Thymus (tissue), 11 donors: ENCODE measurements at regions not wholly inside any gene's neighbourhood (a gene's known extent, or its start where the extent isn't known, plus 50 kb on each side); places are given as distances from the start of the nearest gene placed in this dataset.

Source experiments
- DNase-seq, 9 donors: peaks; one replicate each; pipeline ENCODE4 v3.0.0-alpha.2; 2013; ENCODE audit warnings: low spot score in 9 of 9, low read depth in 6 of 9, missing footprints in 1 of 9
- H3K27ac ChIP-seq, 2 donors: one replicate each; pipeline ENCODE4 v1.5.1; 2013; ENCODE audit warnings: control low read depth in 1 of 2, low read depth in 1 of 2, low read length in 1 of 2, mild to moderate bottlenecking in 1 of 2, moderate library complexity in 1 of 2
- H3K27me3 ChIP-seq, 2 donors: one replicate each; pipeline ENCODE4 v1.5.1; 2013; ENCODE audit warnings: low read length in 1 of 2; ENCODE audit not compliant: control insufficient read depth in 2 of 2, insufficient read depth in 1 of 2
- H3K36me3 ChIP-seq, 2 donors: one replicate each; pipeline ENCODE4 v1.5.1; 2013; ENCODE audit warnings: low read length in 1 of 2, mild to moderate bottlenecking in 1 of 2, moderate library complexity in 1 of 2; ENCODE audit not compliant: control insufficient read depth in 2 of 2, insufficient read depth in 2 of 2
- H3K4me1 ChIP-seq, 2 donors: one replicate each; pipeline ENCODE4 v1.5.1; 2013; ENCODE audit warnings: low read length in 2 of 2; ENCODE audit not compliant: control insufficient read depth in 2 of 2, insufficient read depth in 2 of 2
- H3K4me3 ChIP-seq, 2 donors: one replicate each; pipeline ENCODE4 v1.5.1; 2013; ENCODE audit warnings: low read length in 2 of 2, control low read depth in 1 of 2, mild to moderate bottlenecking in 1 of 2
- H3K9me3 ChIP-seq, 2 donors: one replicate each; pipeline ENCODE4 v1.5.1; 2013; ENCODE audit warnings: low read length in 1 of 2, mild to moderate bottlenecking in 1 of 2; ENCODE audit not compliant: control insufficient read depth in 2 of 2, insufficient read depth in 1 of 2
- WGBS: extraction: QIAGEN DNeasy Blood & Tissue Kit; methylation state at CpG from one replicate; pipeline ENCODE4 v1.1.7; 2013; 5-methylcytosine and 5-hydroxymethylcytosine counted together
- donor health status: healthy.

- no peaks in the 10 kb centered on the region for H3K9me3 ChIP-seq
- no peaks in the 10 kb centered on the region for H3K27me3 ChIP-seq
- no peak overlapping the region for H3K27ac ChIP-seq
- no peak overlapping the region for H3K4me3 ChIP-seq
- WGBS = 86% methylated on average over 7 of the region's 7 CpGs
- peak in 1 of 9 donors; percentile 1 for DNase-seq
- H3K4me1 ChIP-seq = no peaks in the 10 kb centered on the region
- no peaks in the 10 kb centered on the region for H3K36me3 ChIP-seq
Measured at GRCh38 chr7:46680147-46680546, 759.1 kb upstream of the IGFBP3 start.

GRCh38 chr7:46679671-46680070, 758.6 kb upstream of the IGFBP3 start:
- Histone ChIP-seq H3K4me1 (no peaks in the 10 kb centered on the region), H3K36me3 (no peaks in the 10 kb centered on the region), H3K27ac (no peak overlapping the region), H3K4me3 (no peak overlapping the region), H3K27me3 (no peaks in the 10 kb centered on the region), H3K9me3 (no peaks in the 10 kb centered on the region)
- no peak for DNase-seq

GRCh38 chr7:46678421-46678820, 757.3 kb upstream of the IGFBP3 start:
- Histone ChIP-seq H3K27me3 (no peaks in the 10 kb centered on the region), H3K4me3 (no peak overlapping the region), H3K4me1 (no peaks in the 10 kb centered on the region), H3K36me3 (no peaks in the 10 kb centered on the region), H3K9me3 (no peaks in the 10 kb centered on the region), H3K27ac (no peak overlapping the region)
- DNase-seq = no peak
- 87% methylated on average over 2 of the region's 2 CpGs for WGBS

- 93% methylated on average over 4 of the region's 4 CpGs for WGBS
Measured at GRCh38 chr7:46675456-46675855, 754.4 kb upstream of the IGFBP3 start.

GRCh38 chr7:46672861-46673260, 751.8 kb upstream of the IGFBP3 start:
- H3K27ac ChIP-seq = no peak overlapping the region
- no peaks in the 10 kb centered on the region for H3K4me1 ChIP-seq
- H3K27me3 ChIP-seq = no peaks in the 10 kb centered on the region
- no peaks in the 10 kb centered on the region for H3K36me3 ChIP-seq
- WGBS = 67% methylated on average over 2 of the region's 2 CpGs
- no peaks in the 10 kb centered on the region for H3K9me3 ChIP-seq
- no peak overlapping the region for H3K4me3 ChIP-seq
- DNase-seq = no peak

More at GRCh38 chr7:46675456-46675855, 754.4 kb upstream of the IGFBP3 start:
- Histone ChIP-seq H3K36me3 (no peaks in the 10 kb centered on the region), H3K4me3 (no peak overlapping the region), H3K27me3 (no peaks in the 10 kb centered on the region), H3K27ac (no peak overlapping the region), H3K9me3 (no peaks in the 10 kb centered on the region), H3K4me1 (no peaks in the 10 kb centered on the region)
- no peak for DNase-seq

GRCh38 chr7:46671108-46671769, 750.2 kb upstream of the IGFBP3 start:
- DNase-seq = no peak
- H3K9me3 ChIP-seq = no peaks in the 10 kb centered on the region
- no peak overlapping the region for H3K4me3 ChIP-seq
- H3K4me1 ChIP-seq = no peaks in the 10 kb centered on the region
- H3K36me3 ChIP-seq = no peaks in the 10 kb centered on the region
- 95% methylated on average over 1 of the region's 1 CpG for WGBS
- no peaks in the 10 kb centered on the region for H3K27me3 ChIP-seq
- H3K27ac ChIP-seq = no peak overlapping the region

- WGBS = 96% methylated on average over 4 of the region's 4 CpGs
- Histone ChIP-seq H3K36me3 (no peaks in the 10 kb centered on the region), H3K27ac (no peak overlapping the region), H3K9me3 (no peaks in the 10 kb centered on the region), H3K27me3 (no peaks in the 10 kb centered on the region), H3K4me1 (no peaks in the 10 kb centered on the region), H3K4me3 (no peak overlapping the region)
- no peak for DNase-seq
Measured at GRCh38 chr7:46669028-46669427, 748.0 kb upstream of the IGFBP3 start.

- Histone ChIP-seq H3K4me1 (no peaks in the 10 kb centered on the region), H3K9me3 (no peaks in the 10 kb centered on the region), H3K27me3 (no peaks in the 10 kb centered on the region), H3K4me3 (no peak overlapping the region), H3K36me3 (no peaks in the 10 kb centered on the region), H3K27ac (no peak overlapping the region)
- DNase-seq = no peak
- 70% methylated on average over 1 of the region's 1 CpG for WGBS
Measured at GRCh38 chr7:46664453-46664852, 743.4 kb upstream of the IGFBP3 start.

GRCh38 chr7:46663025-46663424, 742.0 kb upstream of the IGFBP3 start:
- no peak for DNase-seq
- Histone ChIP-seq H3K36me3 (no peaks in the 10 kb centered on the region), H3K4me1 (no peaks in the 10 kb centered on the region), H3K27me3 (no peaks in the 10 kb centered on the region), H3K9me3 (no peaks in the 10 kb centered on the region), H3K27ac (no peak overlapping the region), H3K4me3 (no peak overlapping the region)
- WGBS = 75% methylated on average over 3 of the region's 3 CpGs

- Histone ChIP-seq H3K36me3 (no peaks in the 10 kb centered on the region), H3K27me3 (no peaks in the 10 kb centered on the region), H3K27ac (no peak overlapping the region), H3K4me3 (no peak overlapping the region), H3K9me3 (no peaks in the 10 kb centered on the region), H3K4me1 (no peaks in the 10 kb centered on the region)
- WGBS = 94% methylated on average over 4 of the region's 4 CpGs
- no peak for DNase-seq
Measured at GRCh38 chr7:46661431-46661830, 740.4 kb upstream of the IGFBP3 start.
